GM19328 (cell line): ENCODE measurements at regions not wholly inside any gene's neighbourhood (a gene's known extent, or its start where the extent isn't known, plus 50 kb on each side); places are given as distances from the start of the nearest gene placed in this dataset.
"Not testable (repeated sequence)": the region's sequence is repeated elsewhere in the genome, so short reads cannot be mapped to it uniquely, and the experiment has no call there.

Source experiments
- ATAC-seq: cut with Tn5 transposase; IDR thresholded peaks from one replicate; pipeline ENCODE4 v1.9.1; 2021; ENCODE audit warnings: mild to moderate bottlenecking, moderate library complexity; ENCODE audit not compliant: unreplicated experiment

GRCh38 chr1:165147799-165148198 lies 208.7 kb downstream of the LMX1A start:
- ATAC-seq = no peak

GRCh38 chr1:165144757-165145397 lies 211.6 kb downstream of the LMX1A start:
- ATAC-seq = peak; percentile 64

DNA sequence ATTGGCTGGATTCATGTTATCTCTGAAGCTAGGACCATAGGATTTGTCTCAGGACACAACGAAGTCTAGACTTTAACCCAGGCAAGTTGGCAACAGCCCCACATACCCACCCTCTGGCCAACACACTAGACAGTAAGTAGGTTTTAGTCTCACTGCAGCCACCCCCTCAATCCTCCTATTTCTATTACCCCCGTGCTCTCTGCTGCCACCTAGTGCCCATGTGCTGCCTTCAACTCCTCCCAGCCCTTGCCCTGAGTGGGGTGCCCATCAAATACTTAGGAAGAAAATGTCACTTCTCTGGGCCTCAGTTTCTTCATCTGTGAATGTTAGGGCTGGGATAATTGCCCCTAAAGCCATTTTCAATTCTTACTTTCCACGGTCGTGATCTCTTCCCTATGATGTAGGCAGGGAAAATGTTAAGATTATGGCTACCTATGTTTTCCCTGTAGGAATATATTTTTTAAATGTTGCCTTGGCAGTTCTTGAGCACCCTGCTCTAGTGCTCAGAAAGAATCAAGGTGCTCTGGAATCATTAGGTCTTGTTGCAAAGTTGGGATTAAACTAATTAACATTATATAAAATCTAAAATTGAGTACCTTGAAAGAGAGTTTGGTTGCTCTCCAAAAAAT lies 213.0 kb downstream of the LMX1A start:
- ATAC-seq = no peak

GRCh38 chr1:165138960-165139359 lies 217.6 kb downstream of the LMX1A start:
- no peak for ATAC-seq

- no peak for ATAC-seq
Observed at GRCh38 chr1:165137551-165138316, 218.8 kb downstream of the LMX1A start.

- ATAC-seq = no peak
Observed at GRCh38 chr1:165134431-165134830, 222.1 kb downstream of the LMX1A start.

GRCh38 chr1:165129568-165130164 lies 226.8 kb downstream of the LMX1A start:
- peak; percentile 76 for ATAC-seq

DNA sequence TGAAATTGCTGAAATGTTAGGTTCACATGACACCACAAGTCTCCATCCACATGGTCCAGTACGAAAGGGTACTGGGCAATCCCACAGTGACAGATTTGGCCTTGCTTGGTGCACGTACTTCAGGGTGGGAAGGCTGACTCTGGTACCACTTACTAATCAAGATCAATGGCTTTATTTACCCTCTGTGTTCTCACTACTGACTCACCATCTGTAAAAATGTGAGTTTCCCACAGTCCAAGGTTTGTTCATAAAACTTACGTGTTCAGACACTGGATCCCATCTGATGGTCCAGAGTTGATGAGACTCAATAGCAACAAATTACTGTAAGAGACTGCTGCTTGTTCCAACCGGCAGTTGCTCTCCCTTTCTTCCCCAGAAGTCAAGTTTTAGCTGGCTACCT lies 231.7 kb downstream of the LMX1A start:
- no peak for ATAC-seq

DNA sequence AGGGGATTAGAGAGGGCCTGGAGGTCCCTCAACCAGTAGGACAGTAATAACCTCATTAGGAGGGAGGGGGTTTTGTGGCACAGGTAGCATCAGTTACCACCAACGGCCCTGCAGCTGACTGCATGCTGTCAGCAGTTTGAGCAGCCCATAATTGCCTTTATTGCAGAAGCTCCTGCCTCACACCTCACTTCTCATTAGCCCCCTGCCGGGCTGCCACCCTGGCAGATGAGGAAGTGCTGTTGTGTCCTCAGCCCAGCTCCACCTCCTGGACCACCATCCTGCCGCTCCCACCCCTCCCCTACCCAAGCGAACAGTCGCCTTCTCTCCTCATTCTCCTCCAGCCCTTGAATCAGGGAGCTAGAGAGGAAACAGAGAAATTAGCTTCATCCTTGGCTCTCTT lies 237.4 kb downstream of the LMX1A start:
- no peak for ATAC-seq

DNA sequence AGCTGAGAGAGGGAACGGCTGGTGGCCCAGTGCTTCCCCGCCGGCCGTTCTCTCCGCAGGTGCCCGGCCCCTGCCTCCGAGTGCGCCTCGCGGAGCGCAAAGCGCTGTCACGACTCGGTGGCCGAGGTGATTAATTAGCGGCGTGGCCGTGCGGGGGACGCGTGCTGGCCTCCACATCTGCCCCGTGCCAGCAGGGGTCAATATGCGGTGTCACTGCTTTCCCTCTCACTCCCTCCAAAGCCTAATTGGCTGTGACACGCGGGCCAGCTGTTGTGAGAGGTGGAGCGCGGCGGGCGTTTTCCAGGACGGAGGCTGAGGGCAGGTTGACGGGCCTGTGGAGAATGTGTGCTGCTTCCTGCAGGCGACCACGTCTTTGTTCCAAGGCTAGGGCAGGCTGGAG lies 239.0 kb downstream of the LMX1A start:
- no peak for ATAC-seq

GRCh38 chr1:165116732-165117131 lies 239.8 kb downstream of the LMX1A start:
- no peak for ATAC-seq

GRCh38 chr1:165116171-165116570 lies 240.3 kb downstream of the LMX1A start:
- ATAC-seq = no peak

DNA sequence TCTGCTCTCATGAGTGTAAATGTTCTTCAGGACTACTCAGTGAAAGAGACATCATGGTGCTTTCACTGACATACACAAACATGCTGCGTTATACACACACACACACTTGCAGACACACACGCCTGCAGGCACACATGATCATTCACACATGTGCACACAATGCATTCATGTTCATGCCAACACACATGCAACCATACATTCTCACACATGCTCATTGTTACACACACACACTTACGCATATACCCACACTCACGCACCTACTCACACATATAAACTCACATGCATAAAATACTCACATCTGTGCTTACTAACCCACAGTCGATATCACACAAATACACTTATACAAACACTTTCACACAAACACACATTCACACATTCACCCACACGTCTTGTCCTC lies 241.6 kb downstream of the LMX1A start:
- no peak for ATAC-seq

GRCh38 chr1:165114022-165114888 lies 242.3 kb downstream of the LMX1A start:
- no peak for ATAC-seq

GRCh38 chr1:165112260-165112659 lies 244.3 kb downstream of the LMX1A start:
- no peak for ATAC-seq

- ATAC-seq = no peak
Observed at GRCh38 chr1:165109013-165109412, 247.5 kb downstream of the LMX1A start.

DNA sequence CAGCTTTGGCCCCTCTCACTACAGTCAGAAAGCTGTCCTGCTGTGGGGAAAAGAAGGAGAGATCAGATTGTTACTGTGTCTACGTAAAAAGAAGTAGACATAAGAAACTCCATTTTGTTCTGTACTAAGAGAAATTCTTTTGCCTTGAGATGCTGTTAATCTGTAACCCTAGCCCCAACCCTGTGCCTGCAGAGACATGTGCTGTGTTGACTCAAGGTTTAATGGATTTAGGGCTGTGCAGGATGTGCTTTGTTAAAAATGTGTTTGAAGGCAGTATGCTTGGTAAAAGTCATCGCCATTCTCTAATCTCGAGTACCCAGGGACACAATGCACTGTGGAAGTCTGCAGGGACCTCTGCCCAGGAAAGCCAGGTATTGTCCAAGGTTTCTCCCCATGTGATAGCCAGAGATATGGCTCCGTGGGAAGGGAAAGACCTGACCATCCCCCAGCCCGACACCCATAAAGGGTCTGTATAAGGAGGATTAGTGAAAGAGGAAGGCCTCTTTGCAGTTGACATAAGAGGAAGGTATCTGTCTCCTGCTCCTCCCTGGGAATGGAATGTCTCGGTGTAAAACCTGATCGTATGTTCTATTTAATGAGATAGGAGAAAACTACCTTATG lies 263.9 kb downstream of the LMX1A start:
- ATAC-seq = not testable (repeated sequence)

DNA sequence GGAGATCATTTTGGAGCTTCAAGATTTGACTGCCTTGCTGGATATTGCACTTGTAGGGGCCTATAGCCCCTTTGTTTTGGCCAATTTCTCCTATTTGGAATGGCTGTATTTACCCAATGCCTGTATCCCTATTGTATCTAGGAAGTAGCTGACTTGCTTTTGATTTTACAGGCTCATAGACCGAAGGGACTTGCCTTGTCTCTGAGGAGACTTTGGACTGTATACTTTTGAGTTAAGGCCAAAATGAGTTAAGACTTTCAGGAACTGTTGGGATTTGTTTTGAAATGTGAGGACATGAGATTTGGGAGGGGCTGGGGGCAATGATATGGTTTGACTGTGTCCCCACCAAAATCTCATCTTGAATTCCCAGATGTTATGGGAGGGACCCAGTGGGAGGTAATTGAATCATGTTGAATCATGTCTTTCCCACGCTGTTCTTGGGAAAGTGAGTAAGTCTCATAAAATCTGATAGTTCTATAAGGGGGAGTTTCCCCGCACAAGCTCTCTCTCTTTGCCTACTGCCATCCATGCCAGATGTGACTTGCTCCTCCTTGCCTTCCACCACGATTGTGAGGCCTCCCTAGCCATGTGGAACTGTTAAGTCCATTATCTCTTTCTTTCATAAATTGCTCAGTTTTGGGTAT lies 276.1 kb downstream of the LMX1A start:
- ATAC-seq = no peak

GRCh38 chr1:165078391-165078790 lies 278.1 kb downstream of the LMX1A start:
- ATAC-seq = no peak
